ENCODE measurements at regions not wholly inside any gene's neighbourhood (a gene's known extent, or its start where the extent isn't known, plus 50 kb on each side); places are given as distances from the start of the nearest gene placed in this dataset.

DNA sequence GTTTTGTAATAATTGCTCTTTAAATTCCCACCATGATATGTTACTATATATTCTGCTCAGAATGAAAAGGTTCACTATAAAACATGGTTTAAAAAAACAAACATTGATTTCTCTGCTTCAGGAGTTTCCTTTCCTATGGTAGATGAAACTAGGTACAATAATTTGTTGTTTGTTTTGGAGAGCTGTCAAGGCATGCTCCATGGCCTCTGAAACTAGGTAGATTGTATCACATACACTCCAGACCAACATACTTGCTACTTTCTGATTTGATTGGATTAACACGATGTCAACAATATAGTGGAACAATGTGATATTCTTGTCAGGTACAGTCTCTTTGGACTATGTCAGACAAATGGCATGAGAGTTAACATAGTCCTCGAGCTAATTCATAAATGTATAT lies 452.7 kb upstream of the CDH9 start:
- TF ChIP-seq, protein P1, sequence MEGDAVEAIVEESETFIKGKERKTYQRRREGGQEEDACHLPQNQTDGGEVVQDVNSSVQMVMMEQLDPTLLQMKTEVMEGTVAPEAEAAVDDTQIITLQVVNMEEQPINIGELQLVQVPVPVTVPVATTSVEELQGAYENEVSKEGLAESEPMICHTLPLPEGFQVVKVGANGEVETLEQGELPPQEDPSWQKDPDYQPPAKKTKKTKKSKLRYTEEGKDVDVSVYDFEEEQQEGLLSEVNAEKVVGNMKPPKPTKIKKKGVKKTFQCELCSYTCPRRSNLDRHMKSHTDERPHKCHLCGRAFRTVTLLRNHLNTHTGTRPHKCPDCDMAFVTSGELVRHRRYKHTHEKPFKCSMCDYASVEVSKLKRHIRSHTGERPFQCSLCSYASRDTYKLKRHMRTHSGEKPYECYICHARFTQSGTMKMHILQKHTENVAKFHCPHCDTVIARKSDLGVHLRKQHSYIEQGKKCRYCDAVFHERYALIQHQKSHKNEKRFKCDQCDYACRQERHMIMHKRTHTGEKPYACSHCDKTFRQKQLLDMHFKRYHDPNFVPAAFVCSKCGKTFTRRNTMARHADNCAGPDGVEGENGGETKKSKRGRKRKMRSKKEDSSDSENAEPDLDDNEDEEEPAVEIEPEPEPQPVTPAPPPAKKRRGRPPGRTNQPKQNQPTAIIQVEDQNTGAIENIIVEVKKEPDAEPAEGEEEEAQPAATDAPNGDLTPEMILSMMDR (IDR thresholded peaks at IDR 0.05), result no peak
- no peak for TF ChIP-seq POLR2A (IDR thresholded peaks at IDR 0.05)
